ENCODE measurements at regions not wholly inside any gene's neighbourhood (a gene's known extent, or its start where the extent isn't known, plus 50 kb on each side); places are given as distances from the start of the nearest gene placed in this dataset.

- H3K4me3 ChIP-seq (ENCODE audit: low read depth in 1 of 3, low read length in 3 of 3): no peak overlapping the region
- H3K4me1 ChIP-seq (ENCODE audit: control insufficient read depth in 4 of 4, insufficient read depth in 4 of 4, low read length in 3 of 4): no peaks in the 10 kb centered on the region
- no peaks in the 10 kb centered on the region for H3K27me3 ChIP-seq (ENCODE audit: control insufficient read depth in 4 of 4, insufficient read depth in 4 of 4, low read length in 3 of 4)
- no peaks in the 10 kb centered on the region for H3K36me3 ChIP-seq (ENCODE audit: control insufficient read depth in 4 of 4, insufficient read depth in 3 of 4, low read depth in 1 of 4, low read length in 3 of 4)
- H3K27ac ChIP-seq (ENCODE audit: low read depth in 1 of 2, low read length in 2 of 2): no peak overlapping the region
- DNase-seq (ENCODE audit: low spot score): no peak
- WGBS: 88% methylated on average over 15 of the region's 15 CpGs
- H3K9ac ChIP-seq (ENCODE audit: low read depth in 1 of 2, low read length in 2 of 2): no peak overlapping the region
- TF ChIP-seq NR2F2 (IDR thresholded peaks at IDR 0.05) (no peak), GABPA (IDR thresholded peaks at IDR 0.05 in 1 of 2, conservative IDR thresholded peaks at IDR 0.05 in 1 of 2) (no peak), MAX (IDR thresholded peaks at IDR 0.05) (no peak), RXRA (IDR thresholded peaks at IDR 0.05) (no peak), EGR1 (IDR thresholded peaks at IDR 0.05; ENCODE audit: low read depth in 2 of 2) (no peak), TAF1 (conservative IDR thresholded peaks at IDR 0.05) (no peak), HNF4A (conservative IDR thresholded peaks at IDR 0.05) (no peak), HNF4G (IDR thresholded peaks at IDR 0.05) (no peak), RAD21 (IDR thresholded peaks at IDR 0.05) (no peak), FOXA1 (IDR thresholded peaks at IDR 0.05) (no peak), JUND (IDR thresholded peaks at IDR 0.05) (no peak), ZBTB33 (IDR thresholded peaks at IDR 0.05) (no peak), CTCF (IDR thresholded peaks at IDR 0.05; ENCODE audit: low read depth, low read length, missing input control) (no peak), REST (IDR thresholded peaks at IDR 0.05) (no peak), SP1 (IDR thresholded peaks at IDR 0.05) (no peak), YY1 (IDR thresholded peaks at IDR 0.05) (no peak), FOXA2 (IDR thresholded peaks at IDR 0.05) (no peak), ATF3 (IDR thresholded peaks at IDR 0.05) (no peak)
- no peaks in the 10 kb centered on the region for H3K9me3 ChIP-seq (ENCODE audit: control insufficient read depth in 4 of 4, low read length in 3 of 4)
Observed at GRCh38 chr11:70549386-70549785, 151.1 kb downstream of the CTTN start.

All from liver (tissue), 8 donors.